HepG2 (cell line): ENCODE measurements at regions not wholly inside any gene's neighbourhood (a gene's known extent, or its start where the extent isn't known, plus 50 kb on each side); places are given as distances from the start of the nearest gene placed in this dataset.

Experiments
- ATAC-seq: fragments of 200-7000 bp; cut with Tn5 transposase; 3 replicates; pipeline ENCODE4 v1.9.1; 2020; ENCODE audit warnings: mild to moderate bottlenecking, moderate library complexity
- BruUV-seq: library from RNA; stranded (reverse); fragments of 400-500 nt; replicated peaks from 2 replicates; lab custom pipeline; 2021; lab: Mats Ljungman, UMichigan
- CTCF ChIA-PET: fragments of 300-600 bp; formaldehyde crosslinking; extraction: SDS; loops from one replicate; lab custom pipeline; 2021; ENCODE audit warnings: low total read pairs, inconsistent platforms, low intra/inter-chr PET ratio; lab: Yijun Ruan, JAX
- POLR2A ChIA-PET: fragments of 350-600 bp; sonication (Branson Sonifier 250); formaldehyde crosslinking; loops from one replicate; lab custom pipeline; 2020; ENCODE audit warnings: antibody characterized with exemption, inconsistent platforms; lab: Yijun Ruan, JAX
- DNase-seq: peaks from one replicate; pipeline ENCODE4 v3.0.0-alpha.2; 2015; ENCODE audit warnings: low spot score
- FAIRE-seq: peaks from 3 replicates; lab custom pipeline; 2011; peaks lifted over from hg19 to GRCh38; lab: Jason Lieb, UNC
- H2AFZ ChIP-seq: one replicate; pipeline ENCODE4 v1.6.1; 2011; ENCODE audit warnings: low read length, inconsistent platforms
- H3K27ac ChIP-seq: fragments of 300-600 bp; 3 replicates; pipeline ENCODE4 v1.8.0; 2011; ENCODE audit warnings: mixed run types, mild to moderate bottlenecking, mixed read lengths, low read length, inconsistent platforms; ENCODE audit not compliant: insufficient read depth; ENCODE audit errors: extremely low read length
- H3K27me3 ChIP-seq, 2 experiments: fragments of 200-600 bp in 1 of 2; 2 replicates in 1 of 2; 3 replicates in 1 of 2; pipeline versions ENCODE4 v1.6.0 to v1.8.0; 2011; ENCODE audit warnings: low read length in 2 of 2, mild to moderate bottlenecking in 2 of 2, moderate library complexity in 2 of 2, inconsistent platforms in 1 of 2; ENCODE audit not compliant: insufficient read depth in 2 of 2, control insufficient read depth in 1 of 2
- H3K36me3 ChIP-seq, 2 experiments: fragments of 200-600 bp in 1 of 2; replicated peaks in 1 of 2; 2 replicates in 1 of 2; 3 replicates in 1 of 2; pipeline versions ENCODE4 v1.5.1 to v1.8.0; 2011; ENCODE audit warnings: low read length in 2 of 2, inconsistent platforms in 1 of 2; ENCODE audit not compliant: insufficient read depth in 2 of 2, control insufficient read depth in 1 of 2
- H3K4me1 ChIP-seq: 2 replicates; pipeline ENCODE4 v1.5.1; 2012; ENCODE audit warnings: low read length, inconsistent platforms; ENCODE audit not compliant: insufficient read depth
- H3K4me2 ChIP-seq: 2 replicates; pipeline ENCODE4 v1.6.0; 2011; ENCODE audit warnings: low read depth, low read length, inconsistent platforms
- H3K4me3 ChIP-seq, 3 experiments: fragments of 200-600 bp in 1 of 3; sonication (generic), shearing (Covaris generic) in 1 of 3; replicated peaks in 1 of 3; 2 replicates each; pipeline ENCODE4 v1.5.1; 2011 to 2016; ENCODE audit warnings: low read length in 3 of 3, inconsistent platforms in 2 of 3, low read depth in 2 of 3, mild to moderate bottlenecking in 2 of 3, control low read depth in 1 of 3, mixed read lengths in 1 of 3; ENCODE audit not compliant: insufficient read depth in 1 of 3
- H3K79me2 ChIP-seq: one replicate; pipeline ENCODE4 v1.6.1; 2011; ENCODE audit warnings: low read length, inconsistent platforms; ENCODE audit not compliant: insufficient read depth
- H3K9ac ChIP-seq: 2 replicates; pipeline ENCODE4 v1.6.0; 2011; ENCODE audit warnings: mild to moderate bottlenecking, low read depth, low read length, inconsistent platforms; ENCODE audit not compliant: insufficient read depth
- H3K9me3 ChIP-seq: 2 replicates; pipeline ENCODE4 v1.5.1; 2012; ENCODE audit warnings: mild to moderate bottlenecking, low read length
- H4K20me1 ChIP-seq: 2 replicates; pipeline ENCODE4 v1.6.0; 2011; ENCODE audit warnings: inconsistent platforms, mild to moderate bottlenecking, low read length, moderate library complexity; ENCODE audit not compliant: insufficient read depth
- AGO1 ChIP-seq: fragments of 200-400 bp; formaldehyde crosslinking; IDR thresholded peaks from 2 replicates; pipeline ENCODE4 v1.6.1; 2017; ENCODE audit warnings: mild to moderate bottlenecking, low read depth, low read length, moderate library complexity; ENCODE audit not compliant: poor library complexity, severe bottlenecking
- AHDC1 ChIP-seq: sonication (generic); formaldehyde crosslinking; IDR thresholded peaks from 2 replicates; pipeline ENCODE4 v1.5.1; 2020; ENCODE audit warnings: mild to moderate bottlenecking, missing genetic modification reagents, borderline replicate concordance
- CBFB ChIP-seq: sonication (generic); formaldehyde crosslinking; IDR thresholded peaks from 2 replicates; pipeline ENCODE4 v1.4.0; 2020; ENCODE audit warnings: missing genetic modification reagents
- HNF4A ChIP-seq: sonication (generic); formaldehyde crosslinking; IDR thresholded peaks from 2 replicates; pipeline ENCODE4 v1.4.0; 2020; ENCODE audit warnings: missing genetic modification reagents
- MAF1 ChIP-seq: sonication (generic); formaldehyde crosslinking; IDR thresholded peaks from 2 replicates; pipeline ENCODE4 v1.5.0; 2020; ENCODE audit warnings: missing genetic modification reagents, borderline replicate concordance
- NFIC ChIP-seq: IDR thresholded peaks from 2 replicates; pipeline ENCODE4 v1.6.1; 2012; ENCODE audit warnings: mild to moderate bottlenecking, low read length, inconsistent platforms
- PHF21A ChIP-seq: sonication (generic); formaldehyde crosslinking; IDR thresholded peaks from 2 replicates; pipeline ENCODE4 v1.5.0; 2020; ENCODE audit warnings: mild to moderate bottlenecking, missing genetic modification reagents
- TAF1 ChIP-seq: sonication (generic); formaldehyde crosslinking; IDR thresholded peaks from 2 replicates; pipeline ENCODE4 v1.4.0; 2020; ENCODE audit warnings: missing genetic modification reagents
- ZNF883 ChIP-seq: sonication (generic); formaldehyde crosslinking; IDR thresholded peaks from 2 replicates; pipeline ENCODE4 v1.5.1; 2020; ENCODE audit warnings: mild to moderate bottlenecking, missing genetic modification reagents; ENCODE audit errors: not compliant biosample characterization
- WGBS: methylation state at CpG from one replicate; pipeline ENCODE4 v1.1.6; 2017; ENCODE audit warnings: low lambda C conversion rate; 5-methylcytosine and 5-hydroxymethylcytosine counted together
- in situ Hi-C: cut with HindIII; loops from 2 replicates; pipeline ENCODE4 v1.10.0; 2017; ENCODE audit warnings: low pct_unique_long_range_greater_than_20kb; ENCODE audit not compliant: extremely low pct_ligation_motif_present
- intact Hi-C: fragments of 100-400 bp; cut with micrococcal nuclease; formaldehyde crosslinking; loops from one replicate; pipeline ENCODE4 v1.10.0; 2022; ENCODE audit not compliant: unreplicated experiment
- TF ChIP-seq, protein P1 (sequence below): sonication (generic); formaldehyde crosslinking; IDR thresholded peaks from 2 replicates; pipeline ENCODE4 v1.4.0; 2020; ENCODE audit warnings: missing genetic modification reagents, borderline replicate concordance
- TF ChIP-seq, protein P2 (sequence below): sonication (generic); formaldehyde crosslinking; IDR thresholded peaks from 2 replicates; pipeline ENCODE4 v1.8.1; 2023; ENCODE audit warnings: missing genetic modification reagents, inconsistent platforms, borderline replicate concordance
- TF ChIP-seq, protein P3 (sequence below): sonication (generic); formaldehyde crosslinking; conservative IDR thresholded peaks from 2 replicates; pipeline ENCODE4 v1.4.0; 2020; ENCODE audit warnings: missing genetic modification reagents

- Histone ChIP-seq H3K9ac (no peak overlapping the region), H3K27me3 (no peaks in the 10 kb centered on the region), H3K4me3 (no peak overlapping the region), H4K20me1 (no peaks in the 10 kb centered on the region)
- TF ChIP-seq HNF4A (no peak), ZNF883 (CRISPR knock-in tag) (no peak), NFIC (no peak), PHF21A (no peak), TAF1 (no peak), AGO1 (no peak), MAF1 (CRISPR knock-in tag) (no peak), CBFB (no peak), AHDC1 (CRISPR knock-in tag) (no peak)
- TF ChIP-seq, protein P1, sequence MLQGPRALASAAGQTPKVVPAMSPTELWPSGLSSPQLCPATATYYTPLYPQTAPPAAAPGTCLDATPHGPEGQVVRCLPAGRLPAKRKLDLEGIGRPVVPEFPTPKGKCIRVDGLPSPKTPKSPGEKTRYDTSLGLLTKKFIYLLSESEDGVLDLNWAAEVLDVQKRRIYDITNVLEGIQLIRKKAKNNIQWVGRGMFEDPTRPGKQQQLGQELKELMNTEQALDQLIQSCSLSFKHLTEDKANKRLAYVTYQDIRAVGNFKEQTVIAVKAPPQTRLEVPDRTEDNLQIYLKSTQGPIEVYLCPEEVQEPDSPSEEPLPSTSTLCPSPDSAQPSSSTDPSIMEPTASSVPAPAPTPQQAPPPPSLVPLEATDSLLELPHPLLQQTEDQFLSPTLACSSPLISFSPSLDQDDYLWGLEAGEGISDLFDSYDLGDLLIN (CRISPR knock-in tag), result no peak
- TF ChIP-seq, protein P2, sequence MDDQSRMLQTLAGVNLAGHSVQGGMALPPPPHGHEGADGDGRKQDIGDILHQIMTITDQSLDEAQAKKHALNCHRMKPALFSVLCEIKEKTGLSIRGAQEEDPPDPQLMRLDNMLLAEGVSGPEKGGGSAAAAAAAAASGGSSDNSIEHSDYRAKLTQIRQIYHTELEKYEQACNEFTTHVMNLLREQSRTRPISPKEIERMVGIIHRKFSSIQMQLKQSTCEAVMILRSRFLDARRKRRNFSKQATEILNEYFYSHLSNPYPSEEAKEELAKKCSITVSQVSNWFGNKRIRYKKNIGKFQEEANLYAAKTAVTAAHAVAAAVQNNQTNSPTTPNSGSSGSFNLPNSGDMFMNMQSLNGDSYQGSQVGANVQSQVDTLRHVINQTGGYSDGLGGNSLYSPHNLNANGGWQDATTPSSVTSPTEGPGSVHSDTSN, result no peak
- TF ChIP-seq, protein P3, sequence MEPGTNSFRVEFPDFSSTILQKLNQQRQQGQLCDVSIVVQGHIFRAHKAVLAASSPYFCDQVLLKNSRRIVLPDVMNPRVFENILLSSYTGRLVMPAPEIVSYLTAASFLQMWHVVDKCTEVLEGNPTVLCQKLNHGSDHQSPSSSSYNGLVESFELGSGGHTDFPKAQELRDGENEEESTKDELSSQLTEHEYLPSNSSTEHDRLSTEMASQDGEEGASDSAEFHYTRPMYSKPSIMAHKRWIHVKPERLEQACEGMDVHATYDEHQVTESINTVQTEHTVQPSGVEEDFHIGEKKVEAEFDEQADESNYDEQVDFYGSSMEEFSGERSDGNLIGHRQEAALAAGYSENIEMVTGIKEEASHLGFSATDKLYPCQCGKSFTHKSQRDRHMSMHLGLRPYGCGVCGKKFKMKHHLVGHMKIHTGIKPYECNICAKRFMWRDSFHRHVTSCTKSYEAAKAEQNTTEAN (CRISPR knock-in tag), result no peak
- TF ChIP-seq, all 625 proteins: peak for 0
- ChIA-PET CTCF (no interaction called here), POLR2A (no interaction called here)
- intact Hi-C loops, result no loop called here
- WGBS, result 47% methylated on average over 4 of the region's 4 CpGs
- no peaks in the 10 kb centered on the region for H3K4me1 ChIP-seq
- no peak for DNase-seq
- no peaks in the 10 kb centered on the region for H3K79me2 ChIP-seq
- H2AFZ ChIP-seq, result no peak overlapping the region
- no peak for ATAC-seq
- H3K27ac ChIP-seq, result no peak overlapping the region
- H3K4me2 ChIP-seq, result no peak overlapping the region
- BruUV-seq, result no TSS peak
- H3K9me3 ChIP-seq, result no peaks in the 10 kb centered on the region
- no peaks in the 10 kb centered on the region for H3K36me3 ChIP-seq
- in situ Hi-C loops, result no loop called here
- FAIRE-seq, result no peak
Measured at GRCh38 chr1:100597784-100598183, 59.8 kb downstream of the GPR88 start.
